Activated CD8-positive, alpha-beta memory T cell treated with anti-CD3 and anti-CD28 coated beads, Interleukin-2, amount 50 U/mL, for 4 hours (primary cell): ENCODE measurements at regions not wholly inside any gene's neighbourhood (a gene's known extent, or its start where the extent isn't known, plus 50 kb on each side); places are given as distances from the start of the nearest gene placed in this dataset.

Experiments
- DNase-seq: peaks from one replicate; pipeline ENCODE4 v3.0.0-alpha.2; 2020

DNA sequence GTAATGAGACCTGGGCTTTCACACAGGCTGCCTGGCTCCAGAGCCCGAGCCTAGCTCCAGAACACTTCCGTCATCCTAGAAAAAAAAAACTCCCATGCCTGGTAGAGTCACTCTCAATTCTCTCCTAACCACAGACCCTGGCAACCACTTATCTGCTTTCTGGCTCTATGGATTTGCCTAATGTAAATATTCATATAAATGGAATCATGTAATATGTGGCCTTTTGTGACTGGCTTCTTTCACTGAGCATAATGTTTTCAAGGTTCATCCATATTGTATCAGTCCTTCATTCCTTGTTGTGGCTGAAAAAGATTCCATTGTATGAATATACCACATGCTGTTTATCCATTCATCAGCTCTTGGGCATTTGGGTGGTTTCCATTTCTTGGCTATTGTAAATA, 167.7 kb upstream of the MKLN1 start:
- no peak for DNase-seq

DNA sequence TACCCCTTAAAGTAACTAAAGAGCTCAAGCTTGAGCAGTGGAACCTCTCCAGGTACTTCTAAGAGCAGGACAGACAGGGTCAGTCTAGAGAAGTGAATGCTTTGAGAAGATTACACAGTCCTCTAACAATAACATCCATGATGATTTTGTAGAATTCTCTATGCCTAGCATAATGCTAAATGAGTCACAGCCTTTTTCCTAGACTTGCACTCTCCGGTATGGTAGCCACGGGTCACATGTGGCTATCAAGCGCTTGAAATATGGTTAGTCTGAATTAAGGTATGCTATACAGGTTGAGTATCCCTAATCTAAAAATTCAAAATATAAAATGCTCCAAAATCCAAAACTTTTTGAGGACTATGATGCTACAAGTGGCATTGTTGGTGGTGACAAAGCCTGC, 166.6 kb upstream of the MKLN1 start:
- DNase-seq: no peak

DNA sequence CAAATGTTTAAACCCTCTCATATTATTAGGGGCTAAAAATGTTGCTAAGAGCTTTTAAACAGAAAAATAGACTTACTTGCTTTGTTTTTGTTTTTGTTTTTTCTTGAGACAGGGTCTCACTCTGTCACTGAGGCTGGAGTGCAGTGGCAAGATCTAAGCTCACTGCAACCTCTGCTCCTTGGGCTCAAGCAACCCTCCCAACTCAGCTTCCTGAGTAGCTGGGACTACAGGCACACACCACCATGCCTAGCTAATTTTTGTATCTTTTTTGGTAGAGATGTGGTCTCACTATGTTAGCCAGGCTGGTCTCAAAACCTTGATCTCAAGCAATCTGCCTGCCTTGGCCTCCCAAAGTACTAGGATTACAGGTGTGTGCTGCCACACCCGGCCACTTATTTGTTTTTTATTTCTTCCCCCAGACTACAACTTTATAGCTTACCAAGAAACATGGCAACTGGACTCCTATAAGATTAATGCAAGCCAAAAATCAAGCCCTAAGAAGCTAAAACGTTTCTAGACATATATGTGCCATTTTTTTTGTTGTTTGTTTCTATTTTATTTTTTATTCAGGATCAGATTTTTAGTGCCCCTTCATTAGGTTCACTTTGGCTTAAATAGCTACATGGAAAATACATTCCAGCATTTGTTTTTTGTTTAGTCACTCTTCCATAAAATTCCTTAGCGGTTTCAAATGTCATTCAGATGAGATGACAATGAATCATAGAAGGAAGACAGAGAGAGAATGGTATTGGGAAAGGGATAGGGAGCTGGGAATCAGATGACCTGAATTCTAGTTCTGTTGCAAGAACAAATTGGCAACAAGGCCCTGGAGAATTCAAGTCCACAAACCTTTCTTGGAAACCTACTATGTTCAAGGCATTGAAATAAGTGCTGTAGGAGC, 163.4 kb upstream of the MKLN1 start:
- DNase-seq: no peak

DNA sequence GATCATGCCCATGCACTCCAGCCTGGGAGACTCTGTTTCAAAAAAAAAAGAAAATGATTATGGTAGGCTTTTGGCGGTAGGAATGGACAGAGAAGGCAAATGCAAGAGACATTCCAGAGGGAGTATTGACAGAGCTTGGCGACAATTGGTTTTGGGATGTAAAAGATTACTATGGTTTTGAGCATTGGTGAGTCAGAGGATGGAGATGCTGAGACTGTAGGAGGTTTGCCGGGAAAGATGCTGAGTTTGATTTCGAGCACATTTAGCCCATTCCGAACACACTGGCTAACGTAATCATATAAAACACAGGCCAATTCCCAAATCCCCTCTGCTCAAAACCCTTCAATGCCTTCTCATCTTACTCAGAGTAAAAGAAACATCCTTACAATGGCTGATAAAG, 161.6 kb upstream of the MKLN1 start:
- no peak for DNase-seq

DNA sequence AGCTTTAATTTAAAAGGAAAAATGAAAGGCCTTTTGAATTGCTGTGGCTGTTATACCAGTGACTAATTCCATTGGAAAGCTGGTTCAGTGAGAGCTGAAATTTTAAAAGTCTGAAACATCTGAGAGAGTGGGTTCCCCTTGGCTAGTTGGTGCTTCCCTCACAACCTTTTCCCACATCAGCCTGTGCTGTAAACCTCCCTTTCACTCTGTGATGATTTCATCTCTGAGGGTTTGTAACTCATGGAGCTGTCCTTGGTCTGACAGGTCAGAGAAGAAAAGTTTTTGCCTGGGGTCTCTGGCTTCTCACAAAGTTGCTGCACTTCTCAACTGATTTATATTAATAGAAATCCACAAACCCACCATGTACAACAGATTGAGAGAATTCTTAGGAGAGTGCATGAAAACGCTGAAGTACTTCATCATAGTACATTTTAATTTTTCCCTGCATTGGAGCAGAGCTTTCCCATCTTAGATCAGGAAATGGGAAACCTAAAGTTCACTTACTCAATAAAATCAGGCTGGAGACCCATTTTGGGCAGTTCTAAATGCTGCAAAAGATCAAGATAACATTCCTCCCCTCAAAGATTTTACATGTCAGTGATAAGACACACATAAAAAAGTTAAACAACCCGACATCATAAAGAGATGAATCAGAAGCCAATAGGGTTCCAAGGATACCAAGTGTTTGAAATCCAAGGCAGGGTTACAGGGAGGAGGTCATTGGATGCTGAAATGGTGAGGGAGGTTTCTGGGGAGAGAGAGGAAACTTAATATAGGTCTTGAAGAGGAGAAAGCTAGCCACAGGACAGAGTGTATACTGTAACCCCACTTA, 157.0 kb upstream of the MKLN1 start:
- no peak for DNase-seq

DNA sequence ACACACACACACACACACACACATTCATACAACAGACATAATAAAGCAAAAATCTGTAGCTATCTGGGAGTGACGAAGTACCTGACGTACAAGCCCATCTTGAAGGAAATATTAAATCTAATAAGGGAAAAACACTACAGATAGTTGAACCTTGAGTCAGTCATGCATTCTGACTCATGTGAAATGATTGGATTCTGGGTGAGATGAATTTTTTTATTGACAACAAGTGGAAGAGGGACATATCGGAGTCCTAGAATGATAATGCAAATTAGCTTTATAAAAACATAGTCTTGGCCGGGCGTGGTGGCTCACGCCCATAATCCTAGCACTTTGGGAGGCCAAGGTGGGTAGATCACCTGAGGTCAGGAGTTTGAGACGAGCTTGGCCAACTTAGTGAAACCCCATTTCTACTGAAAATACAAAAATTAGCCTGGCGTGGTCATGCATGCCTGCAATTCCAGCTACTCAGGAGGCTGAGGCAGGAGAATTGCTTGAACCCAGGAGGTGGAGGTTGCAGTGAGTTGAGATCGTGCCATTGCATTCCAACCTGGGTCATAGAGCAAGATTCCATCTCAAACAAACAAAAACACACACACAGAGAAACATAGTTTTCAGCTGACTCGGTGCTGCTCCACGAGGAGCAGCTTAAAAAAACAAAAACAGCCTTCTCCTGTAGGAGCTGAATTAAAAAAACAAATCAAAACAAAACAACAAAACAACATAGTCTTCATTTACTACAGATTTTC, 154.4 kb upstream of the MKLN1 start:
- DNase-seq: no peak

DNA sequence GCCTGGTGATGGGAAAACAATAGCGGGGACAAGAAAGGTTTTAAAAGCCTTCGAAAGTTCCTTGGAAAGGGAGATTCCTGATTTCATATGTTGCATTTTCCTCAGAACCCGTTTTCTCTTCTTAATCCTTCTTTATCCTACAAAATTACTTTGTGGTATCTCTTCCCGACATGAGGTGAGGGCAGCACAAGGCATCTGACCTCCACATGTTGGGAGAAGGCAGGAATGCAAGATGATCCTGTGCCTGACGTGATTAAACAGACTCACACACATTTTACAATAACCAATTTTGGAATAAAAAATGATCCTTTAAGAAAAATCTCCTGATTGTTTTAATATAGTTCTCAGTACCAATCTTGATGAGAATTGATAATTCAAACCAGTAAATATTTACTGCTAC, 153.3 kb upstream of the MKLN1 start:
- DNase-seq: no peak

DNA sequence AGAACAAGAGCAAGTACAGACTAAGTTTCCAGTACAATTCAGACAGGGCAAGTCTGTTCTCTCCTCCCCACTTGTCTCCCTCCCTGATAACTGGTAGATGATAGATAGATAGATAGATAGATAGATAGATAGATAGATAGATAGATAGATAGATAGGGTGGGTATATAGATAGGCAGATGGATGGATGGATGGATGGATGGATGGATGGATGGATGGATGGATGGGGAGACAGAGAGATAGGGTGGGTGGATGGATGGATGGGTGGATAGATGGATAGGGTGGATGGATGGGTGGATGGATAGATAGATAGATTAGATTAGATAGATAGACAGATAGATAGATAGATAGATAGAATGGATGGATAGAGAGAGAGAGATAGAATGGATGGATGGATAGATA, 152.8 kb upstream of the MKLN1 start:
- DNase-seq: no peak

DNA sequence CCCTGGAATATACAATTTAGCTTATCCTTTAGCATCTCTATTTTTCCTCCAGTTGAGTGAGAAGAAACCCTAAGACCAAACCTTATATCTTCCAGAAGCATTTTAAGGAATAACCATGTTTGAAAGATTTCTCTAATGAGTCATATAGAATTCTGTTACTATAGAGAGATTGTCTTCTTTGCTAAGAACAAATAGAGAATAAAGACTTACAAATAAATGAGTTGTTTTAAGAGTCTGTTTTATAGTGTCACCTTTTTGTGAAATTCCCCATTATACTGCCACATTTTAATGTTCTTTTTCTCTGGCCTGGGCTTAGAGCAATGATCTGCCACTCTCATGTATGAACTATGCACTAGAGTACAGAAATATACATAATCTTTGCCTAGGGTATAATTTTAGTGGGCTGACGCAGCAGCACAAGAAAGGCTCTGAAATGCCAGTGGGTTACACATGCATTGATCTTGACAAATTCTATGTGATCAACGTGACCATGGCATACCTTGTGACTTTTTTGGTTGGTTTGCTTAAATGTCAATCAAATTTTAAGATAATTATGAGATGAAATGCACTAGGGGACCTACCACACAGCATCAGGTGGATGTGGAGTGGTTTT, 145.1 kb upstream of the MKLN1 start:
- no peak for DNase-seq

DNA sequence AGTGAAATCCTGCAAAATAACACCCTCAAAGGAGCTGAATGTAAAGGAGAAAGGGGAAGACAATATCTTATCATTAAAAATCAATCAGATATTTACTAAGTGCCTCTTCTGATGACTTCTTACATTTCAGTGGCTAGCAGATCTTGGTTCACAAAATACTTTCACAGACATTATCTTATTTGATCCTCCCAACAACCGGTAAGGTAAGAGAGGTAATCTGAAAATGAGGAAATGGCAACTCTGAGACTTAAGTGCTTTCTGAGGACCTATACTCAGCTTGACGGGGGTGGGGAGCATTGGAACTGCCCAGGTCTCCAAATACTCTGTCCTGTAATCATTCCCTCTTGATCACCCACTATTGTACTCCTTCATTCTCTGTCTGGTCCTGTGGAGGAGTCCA, 144.6 kb upstream of the MKLN1 start:
- no peak for DNase-seq

DNA sequence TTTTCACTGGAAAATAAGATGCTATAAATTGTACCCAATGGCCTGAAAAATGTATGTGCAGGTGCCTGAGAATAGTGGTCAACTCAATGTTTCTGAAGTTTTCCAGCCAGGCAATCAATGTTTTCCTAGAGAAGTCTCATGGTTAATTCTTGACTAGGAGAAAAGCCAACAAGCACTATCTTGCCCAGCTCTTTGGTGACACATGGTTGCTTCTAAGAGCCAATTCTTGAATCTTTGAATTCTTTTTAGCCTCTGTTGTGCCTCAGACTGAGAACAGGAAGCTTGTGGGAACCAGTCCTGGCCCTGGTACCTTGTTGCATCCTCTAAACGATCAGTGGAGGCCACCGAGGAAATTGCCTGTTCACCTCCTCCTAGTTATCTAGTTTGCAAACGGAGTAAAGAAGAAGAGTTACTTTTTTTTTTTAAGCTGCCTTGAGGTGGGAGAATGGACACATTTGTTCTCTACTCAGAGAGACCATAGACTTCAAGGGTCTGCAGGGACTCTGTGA, 144.0 kb upstream of the MKLN1 start:
- peak; percentile 26 for DNase-seq

DNA sequence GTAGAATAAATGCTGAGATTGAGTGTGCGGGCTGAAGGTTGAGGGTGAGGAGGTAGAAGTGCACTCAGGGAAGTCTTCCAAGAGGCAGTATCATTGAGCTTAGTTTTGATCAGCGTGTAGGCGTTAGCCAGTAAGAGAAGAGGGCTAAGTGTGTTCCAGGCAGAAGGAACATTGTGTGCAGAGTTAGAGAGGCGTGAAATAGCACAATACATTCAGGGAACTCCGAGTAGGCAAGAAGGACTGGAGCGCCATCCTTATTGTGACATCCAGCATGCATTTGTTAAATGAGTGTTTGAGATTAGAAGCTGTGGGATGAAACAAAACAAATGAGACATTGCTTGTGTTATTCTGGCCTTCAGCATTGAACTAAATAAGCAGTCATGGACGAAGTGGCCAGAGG, 140.9 kb upstream of the MKLN1 start:
- DNase-seq: no peak

DNA sequence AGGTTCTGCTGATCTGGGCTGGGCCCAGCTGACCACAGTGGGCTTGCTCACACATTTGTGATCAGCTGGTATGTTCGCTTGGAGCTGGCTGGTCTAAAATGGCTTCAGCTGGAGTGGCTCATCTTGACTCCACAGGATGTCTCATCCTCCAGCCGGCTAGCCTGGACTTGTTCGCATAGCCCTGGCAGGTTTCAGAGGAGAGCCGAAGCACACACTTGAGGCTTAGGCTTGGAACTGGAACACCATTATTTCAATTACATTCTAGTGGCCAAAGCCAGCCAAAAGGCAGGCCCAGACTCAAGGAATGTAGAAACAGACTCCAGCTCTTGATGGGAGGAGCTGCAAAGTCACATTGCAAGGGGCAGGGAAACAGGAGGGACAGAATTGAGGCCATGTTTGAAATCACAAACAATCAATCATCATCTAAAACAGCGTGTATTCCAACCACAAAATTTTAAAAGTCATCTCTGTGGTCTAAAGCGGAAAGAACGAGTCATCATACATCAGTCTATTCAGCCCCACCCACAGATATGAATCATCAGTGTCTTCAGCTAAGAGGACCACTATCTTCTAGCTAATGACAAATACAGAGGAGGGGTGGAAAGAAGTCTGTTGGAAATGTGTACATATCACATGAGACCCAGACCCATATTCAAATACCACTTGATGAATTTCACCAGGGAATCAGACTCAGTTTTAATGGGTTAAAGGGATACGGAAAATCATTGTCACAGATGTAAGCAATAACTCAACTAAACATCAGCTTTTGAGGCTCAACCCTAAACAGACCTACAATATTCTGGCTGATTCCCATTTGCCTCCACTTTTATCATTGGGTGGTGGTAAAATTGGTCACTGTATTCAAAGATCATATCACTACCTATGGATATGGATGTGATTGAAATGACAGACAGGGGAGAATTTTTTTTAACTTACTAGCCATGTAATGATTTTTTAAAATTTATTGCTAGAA, 139.0 kb upstream of the MKLN1 start:
- peak; percentile 43 for DNase-seq

DNA sequence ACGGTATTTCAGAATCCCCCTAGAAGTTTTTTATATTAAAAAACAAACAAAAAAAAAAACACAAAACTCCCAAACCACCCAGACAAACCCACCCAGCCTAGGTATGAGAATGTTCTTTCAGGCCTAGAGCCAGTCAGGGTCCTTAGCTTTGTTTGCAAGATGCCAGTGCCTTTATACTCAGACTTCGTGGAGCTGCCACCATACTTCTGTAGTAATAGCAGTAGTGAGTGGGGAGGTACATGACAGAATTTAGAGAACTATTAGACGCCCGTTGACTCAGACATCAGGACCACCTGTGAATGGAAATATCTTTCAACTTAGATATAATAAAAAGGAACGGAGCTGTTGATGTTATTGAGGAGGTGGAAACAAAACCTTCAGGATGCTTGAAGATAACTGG, 138.2 kb upstream of the MKLN1 start:
- DNase-seq: no peak

DNA sequence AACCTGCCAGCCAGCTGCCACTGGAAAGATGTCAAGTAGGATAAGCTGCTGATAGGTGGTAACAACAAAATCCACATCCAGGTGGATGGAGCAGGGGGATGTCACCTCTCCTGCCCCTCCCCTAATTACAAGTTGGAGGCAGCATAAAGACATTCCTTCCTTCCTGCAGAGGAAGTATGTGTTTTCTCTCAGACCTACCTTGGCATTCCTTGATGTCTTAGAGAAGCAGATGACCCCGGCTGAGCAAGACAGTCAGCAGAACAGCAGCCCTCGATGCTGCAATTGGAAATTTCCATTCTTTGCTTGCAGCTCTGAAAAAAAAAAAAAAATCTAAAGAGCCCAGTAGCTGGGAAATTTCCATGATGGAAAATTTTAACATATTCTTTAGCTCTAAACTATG, 137.5 kb upstream of the MKLN1 start:
- no peak for DNase-seq

DNA sequence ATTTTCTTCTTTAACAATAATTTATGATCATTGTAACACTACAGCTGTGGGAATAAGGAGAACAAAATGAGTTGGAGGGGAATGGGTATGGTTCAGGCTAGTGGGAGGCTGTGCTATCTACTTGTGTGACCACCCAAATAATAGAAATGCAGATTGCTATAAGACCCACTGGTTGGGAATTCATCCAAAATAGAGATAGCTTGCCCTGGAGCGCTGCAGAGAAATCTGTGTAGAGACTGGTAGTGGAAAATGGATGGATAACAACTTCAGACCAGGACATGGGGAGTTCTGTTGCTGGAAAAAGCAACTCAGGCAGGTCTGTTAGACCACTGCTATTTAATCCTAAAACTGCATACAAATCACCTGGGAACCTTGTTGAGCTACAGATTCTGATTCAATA, 137.1 kb upstream of the MKLN1 start:
- no peak for DNase-seq

DNA sequence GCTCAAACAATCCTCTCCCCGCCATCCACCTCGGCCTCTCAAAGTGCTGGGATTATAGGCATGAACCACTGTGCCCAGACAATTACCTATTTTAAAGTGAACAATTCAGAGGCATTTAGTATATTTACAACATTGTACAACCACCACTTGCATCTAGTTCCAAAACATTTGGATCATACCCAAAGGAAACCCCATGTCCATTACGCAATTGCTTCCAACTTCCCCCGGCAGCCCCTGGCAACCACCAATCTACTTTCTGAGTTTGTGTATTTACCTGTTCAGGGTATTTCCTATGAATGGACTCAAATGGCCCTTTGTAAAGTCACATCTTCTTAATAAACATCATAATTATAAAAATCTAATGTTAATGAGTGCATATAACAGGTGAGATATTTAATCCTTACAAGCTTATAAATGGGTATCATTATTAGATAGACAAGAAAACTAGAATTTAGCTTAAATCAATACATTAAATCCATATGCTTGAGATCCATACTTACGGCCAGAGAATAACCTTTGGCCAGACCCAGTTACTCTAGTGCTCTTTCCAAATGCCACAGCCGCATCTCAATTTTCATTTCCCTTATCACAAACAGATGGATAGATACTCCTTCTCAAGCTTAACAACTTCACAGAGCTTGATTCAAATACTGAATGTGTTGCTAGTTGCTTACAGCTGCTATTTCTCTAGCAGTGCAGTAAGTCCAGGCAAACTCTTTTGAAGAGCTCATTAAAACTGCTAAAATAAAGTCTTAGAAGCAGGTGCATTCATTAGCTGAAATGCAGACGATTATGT, 133.4 kb upstream of the MKLN1 start:
- DNase-seq: no peak

DNA sequence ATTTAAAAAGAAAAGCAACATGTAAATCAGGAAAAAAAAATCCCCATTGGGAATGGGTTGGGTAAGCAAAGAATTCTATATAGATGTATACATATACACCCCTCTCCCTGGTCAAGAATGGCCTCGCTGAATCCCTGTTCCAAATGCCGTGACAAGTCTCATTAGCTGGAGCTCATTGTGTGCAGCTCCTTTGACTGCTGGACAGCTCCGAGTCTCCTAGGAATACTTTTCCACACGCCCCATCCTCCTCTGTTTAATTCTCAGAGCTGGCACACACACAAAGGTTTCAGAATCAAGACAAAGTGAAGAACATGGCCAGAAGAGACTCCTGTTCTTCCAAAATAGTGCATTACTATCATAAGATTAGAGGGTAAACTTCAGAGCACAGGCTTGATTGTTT, 130.9 kb upstream of the MKLN1 start:
- DNase-seq: no peak

DNA sequence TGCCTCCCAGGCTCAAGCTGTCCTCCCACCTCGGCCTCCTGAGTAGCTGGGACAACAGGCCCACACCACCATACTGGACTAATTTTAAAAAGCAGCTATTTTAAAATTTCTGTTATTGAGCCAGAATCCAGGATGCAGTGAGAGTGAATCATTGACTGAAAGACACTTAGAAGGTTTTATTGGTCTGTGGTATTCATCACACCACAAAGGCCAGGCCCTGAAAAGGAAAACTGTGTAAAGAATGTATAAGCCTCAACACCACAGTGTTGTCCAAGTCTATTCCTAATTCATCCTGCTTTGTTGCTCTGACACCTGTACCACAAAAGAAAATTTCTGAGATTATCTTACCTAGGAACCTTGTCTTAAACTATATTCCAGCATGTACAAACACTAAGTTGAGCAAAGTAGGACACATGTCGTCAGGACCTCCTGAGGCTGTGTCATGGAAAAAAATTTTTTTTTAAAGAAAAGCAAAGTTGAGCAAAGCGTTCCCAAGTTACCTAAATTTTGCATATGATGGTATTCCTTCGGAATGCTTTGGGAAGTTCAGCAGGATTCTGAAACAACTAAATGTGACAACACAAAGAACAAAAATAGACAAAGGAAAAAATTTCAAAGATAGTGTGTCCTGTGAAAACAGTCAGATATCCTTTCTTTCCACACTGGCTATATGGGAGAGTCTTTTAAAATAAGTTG, 129.6 kb upstream of the MKLN1 start:
- DNase-seq: no peak

DNA sequence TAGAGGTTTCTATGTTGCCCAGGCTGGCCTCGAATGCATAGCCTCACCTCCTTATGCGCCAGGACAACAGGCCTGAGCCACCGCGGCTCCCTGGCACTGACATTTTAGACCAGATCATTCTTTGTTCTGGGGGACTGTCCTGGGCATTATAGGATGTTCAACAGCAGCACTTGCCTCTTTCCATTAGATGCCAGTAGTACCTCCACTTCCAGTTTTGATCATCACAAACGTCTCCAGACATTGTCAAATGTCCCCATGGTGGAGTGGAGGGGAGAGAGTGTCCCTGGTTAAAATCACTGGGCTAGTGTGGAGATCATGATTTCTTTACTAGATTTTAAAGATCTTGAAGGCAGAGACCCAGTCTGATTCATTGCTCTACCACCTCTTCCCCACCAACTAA, 125.2 kb upstream of the MKLN1 start:
- no peak for DNase-seq
